ENCODE measurements at regions not wholly inside any gene's neighbourhood (a gene's known extent, or its start where the extent isn't known, plus 50 kb on each side); places are given as distances from the start of the nearest gene placed in this dataset.

DNA sequence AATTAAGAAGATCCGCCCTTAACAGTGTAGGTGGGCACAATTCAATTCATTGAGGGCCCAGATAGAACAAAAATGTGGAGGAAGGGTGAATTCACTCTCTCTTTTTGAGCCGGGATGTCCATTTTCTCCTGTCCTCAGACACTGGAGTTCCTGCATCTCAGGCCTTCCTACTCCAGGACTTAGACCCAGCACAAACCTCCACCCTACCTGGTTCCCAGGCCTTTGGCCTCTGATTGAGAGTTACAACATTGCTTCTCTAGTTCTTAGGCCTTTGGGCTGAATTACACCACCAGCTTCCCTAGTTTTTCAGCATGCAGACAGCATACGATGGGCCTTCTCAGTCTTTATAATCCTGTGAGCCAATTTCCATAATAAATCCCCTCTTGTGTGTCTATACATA is 87.8 kb upstream of the TMEM17 start:
- no peaks in the 10 kb centered on the region for H3K36me3 ChIP-seq (ENCODE audit: control insufficient read depth in 2 of 2, extremely low read depth in 1 of 2, insufficient read depth in 2 of 2, low read length in 2 of 2)
- no TSS peak for BruUV-seq (replicated peaks)
- no peak overlapping the region for H2AFZ ChIP-seq (ENCODE audit: low read depth, low read length)
- CTCF ChIA-PET, result no interaction called here
- no peak overlapping the region for H3K4me2 ChIP-seq (ENCODE audit: insufficient read depth, low read length)
- FAIRE-seq (no peak), DNase-seq (ENCODE audit: low read depth, low spot score) (no peak)
- H4K20me1 ChIP-seq (replicated peaks; ENCODE audit: control insufficient read depth, extremely low read depth, insufficient read depth, low read length), result no peaks in the 10 kb centered on the region
- no peak overlapping the region for H3K9ac ChIP-seq (replicated peaks; ENCODE audit: extremely low read depth, insufficient read depth, low read length)
- no peak overlapping the region for H3K27ac ChIP-seq (ENCODE audit: insufficient read depth, low read depth, low read length)
- H3K4me1 ChIP-seq (ENCODE audit: control insufficient read depth, extremely low read depth, insufficient read depth, low read length), result peaks cover 7% of the 10 kb centered on the region
- H3K4me3 ChIP-seq (replicated peaks in 1 of 3; ENCODE audit: insufficient read depth in 1 of 3, low read depth in 1 of 3, low read length in 3 of 3), result no peak overlapping the region
- no peaks in the 10 kb centered on the region for H3K27me3 ChIP-seq (ENCODE audit: control insufficient read depth in 2 of 2, insufficient read depth in 2 of 2, low read length in 2 of 2)
- dilution Hi-C loops (cut with MboI; ENCODE audit: extremely low pct_ligation_motif_present, low sequenced_read_pairs) (no loop called here), intact Hi-C loops (cut with micrococcal nuclease) (no loop called here)
- TF ChIP-seq MYC (IDR thresholded peaks at IDR 0.05; ENCODE audit: low read depth, low read length) (no peak), FOS (IDR thresholded peaks at IDR 0.05; ENCODE audit: borderline replicate concordance, insufficient read depth, low read length) (no peak), POLR2AphosphoS5 (IDR thresholded peaks at IDR 0.05; ENCODE audit: insufficient read depth, low read depth, low read length) (no peak), POLR2A (IDR thresholded peaks at IDR 0.05; ENCODE audit: low read depth, low read length) (no peak), EZH2 (IDR thresholded peaks at IDR 0.05; ENCODE audit: borderline replicate concordance, low read depth, low read length, severe bottlenecking) (no peak)
- no peaks in the 10 kb centered on the region for H3K9me1 ChIP-seq (replicated peaks; ENCODE audit: control insufficient read depth, extremely low read depth, insufficient read depth, low read length)
- POLR2A ChIA-PET, result no interaction called here
- H3K9me3 ChIP-seq (replicated peaks; ENCODE audit: control insufficient read depth, insufficient read depth, low read length), result no peaks in the 10 kb centered on the region
- no peaks in the 10 kb centered on the region for H3K79me2 ChIP-seq (ENCODE audit: control insufficient read depth, insufficient read depth, low read length)

DNA sequence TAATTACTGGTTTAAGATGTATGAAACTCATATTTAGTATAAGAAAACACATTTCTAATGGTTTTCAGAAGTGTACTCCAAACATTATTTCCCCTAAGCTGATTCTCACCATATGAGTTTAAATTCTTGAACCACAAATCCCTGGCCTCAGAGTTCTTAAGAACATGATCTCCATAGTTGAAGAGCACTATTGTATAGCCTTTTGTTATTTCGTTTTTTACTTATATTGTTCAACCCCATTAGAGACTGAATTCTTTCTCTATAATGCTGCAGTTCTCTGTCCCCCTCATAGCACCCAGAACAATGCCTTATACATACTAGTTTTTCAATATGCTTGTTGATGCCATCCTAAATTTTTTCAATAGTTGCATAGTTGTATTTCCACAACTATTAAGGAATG is 85.5 kb upstream of the TMEM17 start:
- dilution Hi-C loops (cut with MboI; ENCODE audit: extremely low pct_ligation_motif_present, low sequenced_read_pairs), result no loop called here
- no peak overlapping the region for H3K4me2 ChIP-seq (ENCODE audit: insufficient read depth, low read length)

More for the DNA sequence above, 85.5 kb upstream of the TMEM17 start:
- H3K9ac ChIP-seq (replicated peaks; ENCODE audit: extremely low read depth, insufficient read depth, low read length), result no peak overlapping the region
- no peak overlapping the region for H3K4me3 ChIP-seq (replicated peaks in 1 of 3; ENCODE audit: insufficient read depth in 1 of 3, low read depth in 1 of 3, low read length in 3 of 3)
- POLR2A ChIA-PET, result no interaction called here
- no peaks in the 10 kb centered on the region for H3K27me3 ChIP-seq (ENCODE audit: control insufficient read depth in 2 of 2, insufficient read depth in 2 of 2, low read length in 2 of 2)
- TF ChIP-seq, protein P1, sequence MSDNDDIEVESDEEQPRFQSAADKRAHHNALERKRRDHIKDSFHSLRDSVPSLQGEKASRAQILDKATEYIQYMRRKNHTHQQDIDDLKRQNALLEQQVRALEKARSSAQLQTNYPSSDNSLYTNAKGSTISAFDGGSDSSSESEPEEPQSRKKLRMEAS (IDR thresholded peaks at IDR 0.05; ENCODE audit: insufficient read depth, insufficient read length), result no peak
- TF ChIP-seq MYC (IDR thresholded peaks at IDR 0.05; ENCODE audit: low read depth, low read length) (no peak), FOS (IDR thresholded peaks at IDR 0.05; ENCODE audit: borderline replicate concordance, insufficient read depth, low read length) (no peak), JUN (IDR thresholded peaks at IDR 0.05; ENCODE audit: borderline replicate concordance, insufficient read depth, insufficient read length, low read depth) (no peak), POLR2A (IDR thresholded peaks at IDR 0.05; ENCODE audit: low read depth, low read length) (no peak), EZH2 (IDR thresholded peaks at IDR 0.05; ENCODE audit: borderline replicate concordance, low read depth, low read length, severe bottlenecking) (no peak), GATA2 (IDR thresholded peaks at IDR 0.05; ENCODE audit: insufficient read depth, insufficient read length, low read depth, low read length) (no peak), POLR2AphosphoS5 (IDR thresholded peaks at IDR 0.05; ENCODE audit: insufficient read depth, low read depth, low read length) (no peak)
- TF ChIP-seq, protein P2, sequence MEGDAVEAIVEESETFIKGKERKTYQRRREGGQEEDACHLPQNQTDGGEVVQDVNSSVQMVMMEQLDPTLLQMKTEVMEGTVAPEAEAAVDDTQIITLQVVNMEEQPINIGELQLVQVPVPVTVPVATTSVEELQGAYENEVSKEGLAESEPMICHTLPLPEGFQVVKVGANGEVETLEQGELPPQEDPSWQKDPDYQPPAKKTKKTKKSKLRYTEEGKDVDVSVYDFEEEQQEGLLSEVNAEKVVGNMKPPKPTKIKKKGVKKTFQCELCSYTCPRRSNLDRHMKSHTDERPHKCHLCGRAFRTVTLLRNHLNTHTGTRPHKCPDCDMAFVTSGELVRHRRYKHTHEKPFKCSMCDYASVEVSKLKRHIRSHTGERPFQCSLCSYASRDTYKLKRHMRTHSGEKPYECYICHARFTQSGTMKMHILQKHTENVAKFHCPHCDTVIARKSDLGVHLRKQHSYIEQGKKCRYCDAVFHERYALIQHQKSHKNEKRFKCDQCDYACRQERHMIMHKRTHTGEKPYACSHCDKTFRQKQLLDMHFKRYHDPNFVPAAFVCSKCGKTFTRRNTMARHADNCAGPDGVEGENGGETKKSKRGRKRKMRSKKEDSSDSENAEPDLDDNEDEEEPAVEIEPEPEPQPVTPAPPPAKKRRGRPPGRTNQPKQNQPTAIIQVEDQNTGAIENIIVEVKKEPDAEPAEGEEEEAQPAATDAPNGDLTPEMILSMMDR (IDR thresholded peaks at IDR 0.05; ENCODE audit: extremely low read depth in 1 of 2, insufficient read depth in 1 of 2, low read depth in 1 of 2, low read length in 2 of 2), result no peak
- no TSS peak for BruUV-seq (replicated peaks)
- DNase-seq (ENCODE audit: low read depth, low spot score) (no peak), FAIRE-seq (no peak)
- H3K27ac ChIP-seq (ENCODE audit: insufficient read depth, low read depth, low read length), result no peak overlapping the region
- CTCF ChIA-PET, result no interaction called here
- H3K79me2 ChIP-seq (ENCODE audit: control insufficient read depth, insufficient read depth, low read length), result no peaks in the 10 kb centered on the region
- no peaks in the 10 kb centered on the region for H3K9me1 ChIP-seq (replicated peaks; ENCODE audit: control insufficient read depth, extremely low read depth, insufficient read depth, low read length)
- no peaks in the 10 kb centered on the region for H3K36me3 ChIP-seq (ENCODE audit: control insufficient read depth in 2 of 2, extremely low read depth in 1 of 2, insufficient read depth in 2 of 2, low read length in 2 of 2)
- H4K20me1 ChIP-seq (replicated peaks; ENCODE audit: control insufficient read depth, extremely low read depth, insufficient read depth, low read length), result no peaks in the 10 kb centered on the region
- intact Hi-C loops (cut with micrococcal nuclease), result no loop called here
- H3K9me3 ChIP-seq (replicated peaks; ENCODE audit: control insufficient read depth, insufficient read depth, low read length), result no peaks in the 10 kb centered on the region
- H3K4me1 ChIP-seq (ENCODE audit: control insufficient read depth, extremely low read depth, insufficient read depth, low read length), result peaks cover 7% of the 10 kb centered on the region
- no peak overlapping the region for H2AFZ ChIP-seq (ENCODE audit: low read depth, low read length)
